Activated CD8-positive, alpha-beta memory T cell treated with anti-CD3 and anti-CD28 coated beads for 1 hour (primary cell): ENCODE measurements at regions not wholly inside any gene's neighbourhood (a gene's known extent, or its start where the extent isn't known, plus 50 kb on each side); places are given as distances from the start of the nearest gene placed in this dataset.

Source experiments
- DNase-seq, 2 donors: peaks; one replicate each; pipeline ENCODE4 v3.0.0-alpha.2; 2020; ENCODE audit warnings: low read depth in 1 of 2; ENCODE audit errors: extremely low read depth in 1 of 2

DNA sequence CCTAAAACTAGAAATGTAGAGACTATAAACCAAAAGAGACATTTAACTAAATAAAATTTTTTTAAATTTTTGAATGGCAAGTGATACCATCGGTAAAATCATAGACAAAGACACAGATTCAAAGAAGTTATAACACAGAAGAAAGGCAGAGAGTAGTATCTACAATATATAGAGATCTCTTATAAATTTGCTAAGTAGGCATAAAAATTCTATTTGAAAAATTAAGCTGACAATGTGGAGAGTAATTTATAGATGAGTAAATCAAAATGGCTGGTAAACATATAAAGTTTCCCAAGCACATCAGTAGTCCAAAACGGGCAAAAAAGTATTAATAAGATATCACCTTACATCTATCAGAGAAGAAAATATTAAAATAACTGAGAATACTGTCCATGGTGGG, 1061.0 kb downstream of the ADGRL2 start:
- DNase-seq: no peak

DNA sequence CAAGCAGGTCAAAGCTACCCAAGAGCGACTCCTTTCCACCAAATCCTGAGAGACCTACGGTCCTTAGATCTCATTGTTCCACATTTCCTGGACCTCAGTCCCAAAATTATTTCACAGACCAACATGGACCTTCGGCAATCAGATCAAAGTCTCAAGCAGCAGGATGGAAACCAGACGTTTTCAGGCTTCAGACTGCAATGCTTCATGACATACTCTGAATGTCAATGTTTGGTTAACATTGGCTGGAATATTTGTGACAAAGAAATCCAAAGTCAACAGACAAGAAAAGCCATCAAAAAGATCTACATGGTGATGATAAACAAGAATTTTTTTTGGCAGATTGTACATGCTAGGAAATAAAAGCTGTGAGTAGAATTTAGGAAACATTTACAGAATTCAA, 1057.3 kb downstream of the ADGRL2 start:
- no peak for DNase-seq

DNA sequence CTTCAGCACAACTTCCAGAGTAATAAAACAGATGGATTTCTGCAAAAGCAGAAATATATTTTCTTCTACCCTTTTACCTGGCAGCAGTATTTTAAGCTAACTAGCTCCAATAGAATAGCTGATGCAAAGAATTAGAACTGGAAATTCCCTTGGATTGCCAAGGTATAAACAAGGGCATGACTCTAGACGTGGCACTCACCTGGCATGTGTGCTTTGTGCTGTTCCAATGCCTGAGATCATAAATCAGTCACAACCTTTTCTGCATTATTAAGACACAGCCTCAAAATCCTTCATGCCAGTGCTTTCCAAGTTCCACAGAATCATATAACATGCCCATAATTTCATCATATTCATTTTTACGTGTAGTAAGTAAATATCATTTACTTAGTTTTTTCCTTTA, 1048.7 kb downstream of the ADGRL2 start:
- DNase-seq: no peak

DNA sequence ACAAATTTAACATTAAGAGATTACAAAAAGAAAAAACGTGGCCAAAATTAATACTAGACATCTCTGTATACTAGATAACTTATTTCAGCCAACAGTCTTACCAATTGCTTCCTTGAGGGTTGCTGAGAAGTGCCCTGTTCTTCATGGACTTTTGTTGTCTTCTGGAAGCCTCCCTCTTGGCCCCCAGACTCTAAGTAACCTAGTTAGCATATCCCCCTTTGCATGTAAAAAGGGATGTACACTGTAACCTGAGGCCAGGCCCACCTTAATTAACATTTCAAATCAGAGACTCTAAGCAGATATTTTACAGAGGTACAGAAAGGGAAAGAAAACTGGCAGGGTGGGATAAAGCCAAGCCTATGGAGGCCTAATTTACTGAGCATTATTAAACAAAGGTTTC, 1047.3 kb downstream of the ADGRL2 start:
- DNase-seq: no peak

DNA sequence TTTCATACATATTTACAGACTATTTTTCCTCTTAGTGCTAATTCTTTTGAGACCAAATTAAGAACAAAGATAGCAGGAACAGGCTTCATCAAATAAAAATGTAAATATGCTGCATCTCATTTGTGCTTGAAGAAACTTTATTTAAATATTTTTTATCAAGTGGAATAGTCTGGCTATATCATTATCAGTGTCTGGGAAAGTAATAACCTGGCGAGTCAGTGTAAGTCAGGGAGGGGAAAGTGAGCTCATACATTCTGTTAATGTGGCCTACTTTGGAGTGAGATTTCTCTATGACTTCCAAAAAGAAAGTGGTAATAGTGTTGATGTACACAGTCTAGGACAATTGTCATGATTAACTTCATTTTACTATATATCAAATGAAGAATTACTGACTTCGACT, 1045.1 kb downstream of the ADGRL2 start:
- no peak for DNase-seq

DNA sequence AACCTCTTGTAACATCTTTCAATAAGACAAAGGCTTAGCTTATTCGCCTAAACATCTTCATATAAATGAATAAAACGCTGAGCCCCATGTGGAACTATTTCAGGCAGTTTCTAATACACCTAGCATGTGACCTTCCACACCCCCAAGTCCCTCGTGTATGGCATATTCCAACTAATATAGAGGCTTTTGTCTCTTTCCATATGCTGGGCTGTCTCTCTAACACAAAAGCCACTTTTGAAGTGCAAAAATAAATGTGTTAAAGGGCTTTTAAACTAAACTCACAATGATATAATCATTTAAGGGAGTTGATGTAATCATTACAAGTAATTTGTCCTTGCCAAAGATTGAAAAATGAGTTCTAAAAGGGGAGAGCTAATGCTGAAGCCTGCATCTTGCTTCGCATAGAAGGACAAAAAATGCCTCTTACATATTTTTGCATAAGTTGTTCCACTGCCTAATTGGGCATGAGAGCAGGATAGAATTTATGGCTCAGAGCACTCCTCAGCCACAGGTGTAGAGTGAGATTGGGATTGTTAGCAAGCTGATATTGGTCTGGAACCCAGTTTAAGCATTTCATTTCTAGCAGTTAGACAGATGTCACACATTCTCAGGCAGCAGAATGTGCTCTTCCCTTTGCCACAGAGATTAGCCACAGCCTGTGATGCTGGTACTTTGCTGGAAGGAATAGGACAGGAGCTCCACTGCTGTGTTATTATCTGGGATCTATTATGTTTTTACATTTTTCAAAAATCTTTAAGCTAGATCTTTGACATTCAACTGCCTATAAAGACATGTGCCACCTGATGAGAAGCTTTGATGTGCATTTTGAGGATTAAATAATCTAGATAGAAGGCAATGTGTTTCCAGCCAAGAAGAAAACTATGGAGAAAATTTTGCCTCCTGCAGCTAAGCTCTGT, 1044.4 kb downstream of the ADGRL2 start:
- no peak for DNase-seq

DNA sequence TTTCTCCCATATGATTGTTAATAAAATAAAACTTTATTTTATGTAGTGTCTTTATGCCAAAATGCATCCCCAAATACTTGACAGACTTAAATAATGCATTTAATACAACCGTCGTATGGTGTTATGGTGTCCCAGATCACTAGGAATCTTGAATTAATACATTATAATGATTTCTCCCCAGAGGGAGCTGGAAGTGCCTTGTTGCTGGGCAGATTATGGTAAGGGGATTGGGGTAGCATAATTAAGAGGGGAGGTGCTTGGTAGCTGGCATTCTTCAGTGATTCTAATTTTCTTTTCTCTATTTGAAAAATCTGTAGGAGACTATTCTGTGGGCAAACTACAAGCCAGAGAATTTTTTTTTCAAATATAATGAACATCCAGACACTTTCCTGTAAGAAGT, 1043.7 kb downstream of the ADGRL2 start:
- no peak for DNase-seq

DNA sequence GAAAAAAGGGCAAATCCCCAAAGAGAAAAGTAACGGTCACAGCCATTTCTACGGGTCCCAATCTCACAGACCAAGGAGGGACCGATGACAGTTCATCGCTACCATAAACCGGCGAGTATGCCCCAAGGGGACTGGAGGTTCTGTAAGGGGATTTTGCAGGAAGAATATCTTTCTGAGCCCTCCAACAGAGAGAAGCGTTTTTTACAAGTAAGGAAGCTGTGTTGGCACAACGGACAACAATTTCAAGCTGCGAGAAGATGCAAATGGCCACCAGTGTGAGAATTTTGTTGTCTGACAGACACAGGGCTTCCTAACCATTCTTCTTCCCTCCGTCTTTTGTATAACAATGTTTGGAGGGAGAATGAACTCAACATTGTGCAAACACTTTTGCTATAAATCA, 1043.1 kb downstream of the ADGRL2 start:
- no peak for DNase-seq

DNA sequence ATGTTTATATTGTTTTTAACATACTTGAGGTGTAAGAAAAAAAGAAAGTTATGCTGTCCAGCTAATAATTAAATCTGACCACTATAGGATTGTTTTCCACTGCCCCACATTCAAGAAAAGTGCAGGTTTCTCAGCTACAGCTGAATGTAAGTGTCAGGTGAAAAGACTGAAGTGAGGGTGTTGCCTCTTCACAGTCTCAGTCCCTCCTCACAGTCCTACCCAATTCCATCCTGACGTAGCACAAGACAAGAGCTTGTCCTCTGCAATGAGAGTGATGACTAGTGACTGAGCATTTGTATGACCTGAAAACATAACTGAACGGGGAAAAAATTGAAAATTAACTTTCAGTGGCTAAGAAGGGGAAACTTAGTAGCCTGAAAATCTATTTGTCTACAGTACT, 1039.5 kb downstream of the ADGRL2 start:
- no peak for DNase-seq

DNA sequence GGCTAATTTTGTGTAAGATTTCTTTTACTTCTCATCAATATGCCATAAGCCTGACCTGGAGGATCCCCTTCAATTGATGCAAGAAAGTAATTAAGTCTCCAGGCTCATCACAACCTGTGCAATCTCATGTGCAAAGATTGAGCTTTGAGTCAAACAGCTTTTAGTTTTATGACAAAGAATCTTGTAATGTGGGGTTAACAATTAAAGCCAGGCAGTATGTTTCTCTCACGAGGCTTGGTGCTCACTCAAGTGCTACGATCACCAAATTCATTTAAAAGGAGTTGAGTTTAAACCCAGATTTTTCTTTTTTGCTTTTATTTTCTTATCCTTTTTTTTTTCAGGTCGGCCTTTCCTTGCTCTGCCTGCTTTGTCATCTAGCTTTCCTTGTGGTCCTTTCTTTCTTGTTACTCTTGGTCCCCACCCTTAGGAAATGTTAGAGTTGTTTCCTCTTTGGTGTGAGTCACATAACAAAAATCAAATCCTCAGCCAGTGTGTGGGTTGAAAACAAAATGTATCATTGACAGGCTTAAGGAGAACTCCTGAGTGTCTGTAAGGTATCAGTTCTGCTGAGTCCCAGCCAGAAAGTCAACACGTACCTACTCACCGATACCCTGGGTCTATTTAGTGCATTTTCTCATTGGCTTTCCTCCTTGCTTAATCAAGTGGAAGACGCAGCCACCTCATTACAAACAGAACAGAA, 1037.2 kb downstream of the ADGRL2 start:
- no peak for DNase-seq

DNA sequence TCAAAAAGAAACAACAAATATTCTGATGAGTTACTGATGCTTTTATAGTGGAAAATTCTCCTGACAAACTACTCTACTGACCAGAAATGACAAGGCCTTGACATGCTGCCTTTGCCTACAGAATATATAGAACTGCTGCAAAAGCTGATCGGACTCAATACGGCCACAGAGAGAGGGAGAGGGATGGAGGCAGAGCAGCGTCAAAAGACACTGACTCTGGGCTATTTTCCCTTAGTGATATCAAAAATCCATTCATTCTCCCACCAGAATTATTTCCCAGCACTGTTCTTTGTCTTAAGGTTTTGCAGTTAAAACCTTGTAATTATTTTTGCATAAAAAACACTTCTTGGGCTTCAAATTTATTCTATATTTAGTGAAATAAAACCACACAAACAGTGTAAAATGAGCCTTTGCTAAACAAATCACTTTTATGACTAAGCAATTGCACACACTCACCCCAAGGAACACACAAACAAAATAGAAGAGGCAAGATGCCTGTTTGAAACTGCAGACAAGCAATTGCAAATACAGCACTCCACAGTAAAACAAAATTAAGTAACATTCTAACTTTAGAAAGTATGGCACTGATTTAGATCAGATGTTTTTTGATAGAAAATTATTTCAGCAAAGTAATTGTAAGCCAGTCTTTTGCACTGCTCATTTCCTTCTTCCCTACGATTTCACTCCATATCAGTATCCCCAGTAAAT, 1036.4 kb downstream of the ADGRL2 start:
- no peak for DNase-seq

DNA sequence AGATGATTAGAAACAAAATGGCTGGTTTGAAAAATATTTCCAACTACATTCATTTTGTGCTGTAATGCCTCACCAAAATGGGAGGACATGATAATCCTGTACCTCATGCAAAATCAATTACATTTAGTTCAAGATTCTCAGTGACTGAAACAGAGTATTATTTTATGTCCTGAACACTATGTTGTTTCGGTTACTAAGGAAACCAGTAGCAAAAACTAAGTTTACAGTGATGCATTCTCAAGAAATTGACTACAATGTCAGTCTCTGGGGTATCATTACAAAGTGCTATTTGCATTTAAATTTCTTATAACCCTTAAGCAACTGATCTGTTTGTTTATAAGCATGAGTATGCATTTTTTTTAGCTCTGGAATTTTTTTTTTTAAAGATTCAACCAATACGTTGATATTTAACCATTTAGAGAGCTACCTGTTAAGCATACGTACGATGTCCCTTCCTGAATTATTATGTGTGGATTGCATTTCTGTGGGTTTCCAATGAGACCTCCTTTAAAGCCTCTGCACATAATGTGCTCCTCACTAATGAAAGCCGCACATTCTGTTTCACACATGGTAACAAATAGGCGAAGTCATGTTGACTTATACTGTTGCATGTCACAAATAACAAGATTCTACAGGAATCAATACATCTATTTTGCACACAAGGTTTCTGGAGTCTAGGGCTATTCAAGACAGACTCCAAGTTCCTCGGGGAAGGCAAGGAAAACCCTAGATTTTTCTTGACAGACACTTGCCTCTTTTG, 1035.7 kb downstream of the ADGRL2 start:
- DNase-seq: no peak

DNA sequence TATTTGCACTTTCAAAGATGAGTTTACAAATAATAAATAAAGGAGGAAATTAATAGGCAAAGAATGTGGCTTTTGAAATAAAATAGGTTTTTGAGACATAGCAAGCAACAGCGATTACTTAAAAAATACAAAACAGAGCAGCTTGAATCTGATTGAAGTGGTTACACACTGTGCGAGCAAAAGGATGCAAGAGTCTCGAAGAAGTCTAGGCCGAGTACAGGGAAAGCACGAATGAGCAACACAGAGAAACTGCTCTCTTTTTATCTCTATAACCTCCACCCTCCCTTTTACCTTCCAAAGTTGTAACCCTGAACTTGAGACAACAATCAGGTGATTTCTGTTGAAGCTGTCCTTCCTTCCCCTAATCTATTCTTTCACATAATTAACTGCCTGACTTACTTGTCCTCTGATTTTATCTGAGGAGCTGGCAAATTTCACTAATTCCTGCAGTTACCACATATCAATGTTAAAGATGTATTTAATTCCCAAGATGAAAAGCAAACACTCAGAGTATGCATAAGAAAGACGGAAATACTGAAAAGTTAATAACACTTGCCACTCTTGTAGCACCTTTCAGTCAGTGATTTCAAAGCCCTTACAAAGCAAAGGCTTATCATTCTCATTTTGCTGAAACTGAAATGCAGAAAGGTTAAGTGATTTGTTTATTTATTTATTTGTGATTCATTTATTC, 1030.1 kb downstream of the ADGRL2 start:
- DNase-seq: no peak

DNA sequence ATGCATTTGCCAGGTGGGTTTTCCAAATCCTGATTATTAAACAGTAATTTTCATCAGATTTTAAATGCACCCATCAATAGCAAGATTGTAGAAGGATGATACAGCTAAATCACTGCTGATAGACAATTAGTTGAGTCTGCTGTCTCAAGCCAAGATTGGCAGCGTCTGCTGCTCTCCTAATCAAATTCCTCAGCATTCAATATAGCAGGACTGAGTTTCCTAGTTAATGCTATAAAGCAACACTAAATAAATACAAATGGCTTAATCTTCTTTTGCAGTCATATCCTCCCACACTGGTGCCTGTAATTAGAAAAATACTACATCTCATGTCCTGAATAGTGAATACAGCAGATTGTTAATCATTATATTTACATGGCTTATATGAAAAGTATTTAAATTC, 1028.8 kb downstream of the ADGRL2 start:
- no peak for DNase-seq

DNA sequence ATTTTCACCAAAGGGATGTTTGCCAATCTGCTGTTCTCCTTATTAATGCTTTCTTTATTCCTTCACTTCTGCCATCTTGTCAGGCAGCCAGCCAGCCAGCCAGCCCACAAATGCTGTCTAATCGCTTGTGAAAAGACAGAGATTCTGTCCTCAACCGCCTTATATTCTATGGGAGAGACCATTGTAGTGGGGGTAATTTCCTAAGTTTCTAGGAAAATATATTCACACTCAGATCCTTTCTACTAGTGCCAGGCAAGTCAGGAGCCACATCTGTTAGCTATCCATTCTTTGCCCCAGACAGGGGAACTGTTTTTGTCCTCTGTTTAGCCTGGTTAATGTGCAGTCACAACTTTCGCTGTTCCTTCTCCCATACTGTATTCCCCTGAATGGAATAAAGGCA, 1023.1 kb downstream of the ADGRL2 start:
- DNase-seq: no peak

DNA sequence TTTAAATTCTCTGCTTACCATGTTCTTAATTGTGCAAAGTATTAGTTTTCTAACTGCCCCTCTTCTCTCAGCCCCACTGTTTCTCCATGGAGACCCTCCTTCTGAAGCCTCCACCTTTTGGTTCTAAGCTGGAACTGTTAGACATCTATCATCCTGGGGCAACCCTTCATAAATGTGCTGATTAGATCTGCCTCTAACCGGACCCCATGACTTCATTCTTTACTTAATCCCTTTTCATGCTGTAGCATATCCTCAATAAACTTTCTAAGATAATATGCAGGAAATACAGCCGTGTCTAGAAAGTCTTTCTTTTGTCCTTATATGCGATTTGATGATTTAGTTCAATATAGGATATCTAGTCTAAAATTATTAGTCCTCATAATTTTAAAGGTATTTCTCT, 1020.1 kb downstream of the ADGRL2 start:
- no peak for DNase-seq

DNA sequence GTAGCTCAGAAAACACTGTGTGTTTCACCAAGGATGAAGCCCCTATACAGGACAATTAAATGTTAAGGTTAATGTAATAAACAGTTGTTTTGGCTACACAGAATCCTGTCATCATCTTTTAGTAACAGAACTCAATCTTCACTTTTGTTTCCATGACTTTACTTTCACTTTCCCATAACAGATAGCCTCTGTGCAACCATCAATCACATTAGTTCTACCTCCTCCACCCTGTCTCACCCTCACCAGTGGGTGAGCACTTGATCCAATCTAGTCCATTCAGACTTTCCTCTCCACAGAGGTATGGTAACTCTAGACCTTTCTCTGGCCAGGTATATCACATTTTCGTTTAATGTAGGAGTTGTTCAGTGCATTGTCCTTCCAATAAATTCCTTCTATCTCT, 1018.5 kb downstream of the ADGRL2 start:
- DNase-seq: no peak

DNA sequence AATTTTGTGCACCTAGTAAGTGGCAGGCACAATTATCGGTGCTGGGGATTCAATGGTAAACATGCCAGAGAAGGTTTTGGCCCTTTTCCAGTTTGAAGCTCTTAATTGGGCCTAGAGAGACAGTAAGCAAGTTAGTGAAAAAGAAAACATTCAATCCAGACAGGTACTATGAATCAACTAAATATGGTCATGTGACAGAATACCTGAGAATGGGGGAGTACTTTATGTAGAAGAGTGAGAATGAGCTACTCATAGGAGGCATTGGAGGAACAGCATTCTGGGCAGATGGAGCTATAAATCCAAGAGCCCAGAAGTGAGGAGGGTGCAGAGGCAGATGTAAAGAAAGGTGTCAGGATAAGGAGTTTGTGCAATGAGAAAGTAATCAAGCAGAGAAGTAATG, 1017.9 kb downstream of the ADGRL2 start:
- DNase-seq: no peak

DNA sequence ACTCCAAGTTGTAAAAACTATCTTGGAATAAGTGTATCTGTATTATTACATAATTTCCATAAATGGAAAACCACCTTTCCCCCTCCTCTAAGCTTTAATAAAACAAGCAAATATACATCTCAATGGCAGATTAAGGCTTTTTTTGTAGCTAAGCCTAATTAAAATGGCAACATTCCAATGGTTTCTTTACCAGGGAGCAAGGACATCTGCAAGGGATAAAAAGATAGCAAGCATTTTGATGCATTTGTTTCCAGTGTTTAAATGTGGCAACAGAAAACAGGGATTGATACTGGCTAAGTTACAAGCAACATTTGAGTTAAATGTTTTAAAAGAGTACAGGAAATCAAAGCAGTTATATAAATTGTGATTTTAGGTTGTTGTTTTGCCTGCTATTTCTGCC, 1012.7 kb downstream of the ADGRL2 start:
- no peak for DNase-seq

DNA sequence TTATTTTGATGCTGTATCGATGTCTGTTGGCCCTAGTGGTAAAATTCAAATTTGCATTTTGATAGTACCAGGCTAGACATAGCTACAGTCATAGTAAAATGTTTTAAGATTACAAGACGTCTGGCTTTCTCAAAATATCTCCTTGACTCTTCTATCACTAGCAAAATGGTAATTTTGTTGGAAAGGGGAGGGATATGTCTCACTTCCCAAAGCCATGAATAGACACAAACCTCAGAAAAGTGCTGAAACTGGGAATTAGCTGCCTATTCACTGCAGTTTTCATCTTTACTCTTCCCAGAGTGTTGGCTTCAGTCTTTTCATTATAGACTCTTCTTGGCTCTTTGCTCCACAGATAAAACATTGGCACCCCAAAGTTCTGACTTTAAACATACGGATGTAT, 1009.9 kb downstream of the ADGRL2 start:
- DNase-seq: no peak
